ENCODE measurements at regions not wholly inside any gene's neighbourhood (a gene's known extent, or its start where the extent isn't known, plus 50 kb on each side); places are given as distances from the start of the nearest gene placed in this dataset.

DNA sequence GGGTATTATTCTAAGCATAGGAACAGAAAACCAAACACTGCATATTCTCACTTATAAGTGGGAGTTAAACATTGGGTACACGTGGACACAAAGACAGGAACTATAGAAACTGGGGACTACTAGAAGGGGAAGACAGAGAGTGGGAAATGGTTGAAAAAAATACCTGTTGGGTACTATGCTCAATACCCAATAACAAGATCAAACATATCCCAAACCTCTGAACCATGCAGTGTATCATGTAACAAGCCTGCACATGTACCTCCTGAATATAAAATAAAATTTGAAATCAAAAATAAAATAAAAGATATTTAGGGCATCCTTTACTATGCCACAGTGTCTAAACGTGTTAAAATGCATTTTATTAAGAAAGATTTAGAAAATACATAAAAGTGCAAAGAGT is 221.0 kb upstream of the TFPI start:
- TF ChIP-seq ZFP3 (CRISPR knock-in tag; IDR thresholded peaks at IDR 0.05) (no peak), TCF4 (CRISPR knock-in tag; IDR thresholded peaks at IDR 0.05; ENCODE audit: borderline replicate concordance) (no peak), BACH2 (CRISPR knock-in tag; IDR thresholded peaks at IDR 0.05; ENCODE audit: borderline replicate concordance) (no peak), ARNTL (CRISPR knock-in tag; IDR thresholded peaks at IDR 0.05; ENCODE audit: borderline replicate concordance, low read depth) (no peak), OSR1 (CRISPR knock-in tag; IDR thresholded peaks at IDR 0.05) (no peak), GLIS3 (CRISPR knock-in tag; IDR thresholded peaks at IDR 0.05) (no peak)

All from SK-N-SH treated with all-trans-retinoic acid at 6 μM for 48 hours (cell line).